ENCODE measurements at regions not wholly inside any gene's neighbourhood (a gene's known extent, or its start where the extent isn't known, plus 50 kb on each side); places are given as distances from the start of the nearest gene placed in this dataset.

DNA sequence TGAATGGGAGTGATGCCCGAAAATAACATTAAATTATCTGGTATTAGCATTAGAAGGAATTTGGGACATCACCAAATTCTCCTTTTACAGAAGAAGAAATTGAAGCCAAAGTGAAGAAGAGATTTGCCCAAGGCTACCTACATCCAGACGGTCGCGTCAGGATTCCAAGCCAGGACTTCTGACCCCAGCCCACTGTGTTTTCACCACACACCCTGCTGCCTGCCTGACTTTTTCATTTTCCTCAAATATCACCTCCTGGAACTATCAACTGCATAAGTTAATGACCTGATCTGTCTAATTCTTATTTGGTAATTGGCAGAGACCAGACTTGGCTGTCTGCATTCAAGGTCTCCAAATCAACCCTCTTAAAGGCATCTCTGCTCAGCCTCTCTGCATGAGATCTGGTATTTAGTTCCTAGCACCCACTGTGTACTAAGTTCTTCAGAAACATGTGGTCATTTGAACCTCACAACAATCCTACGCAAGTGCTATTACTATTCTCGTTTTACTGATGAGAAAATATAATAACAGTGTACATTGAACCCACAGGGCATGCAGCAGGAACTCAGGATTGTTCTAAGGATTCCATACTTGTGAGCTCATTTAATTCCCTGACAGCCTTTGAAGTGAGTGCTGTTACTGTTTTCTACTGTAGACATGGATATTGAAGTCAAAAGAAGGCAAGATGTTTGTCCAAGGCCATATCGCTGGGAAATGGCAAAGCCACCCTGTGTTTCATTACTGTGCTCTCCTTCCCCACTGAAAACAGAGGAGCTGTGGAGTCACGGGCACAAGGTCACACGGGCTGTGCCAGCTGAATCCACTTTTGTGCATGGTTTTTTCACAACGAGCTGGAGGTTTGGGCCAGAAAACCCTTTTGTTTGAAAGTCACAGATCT, 195.2 kb upstream of the C1QTNF7 start:
- DNase-seq: no peak

DNA sequence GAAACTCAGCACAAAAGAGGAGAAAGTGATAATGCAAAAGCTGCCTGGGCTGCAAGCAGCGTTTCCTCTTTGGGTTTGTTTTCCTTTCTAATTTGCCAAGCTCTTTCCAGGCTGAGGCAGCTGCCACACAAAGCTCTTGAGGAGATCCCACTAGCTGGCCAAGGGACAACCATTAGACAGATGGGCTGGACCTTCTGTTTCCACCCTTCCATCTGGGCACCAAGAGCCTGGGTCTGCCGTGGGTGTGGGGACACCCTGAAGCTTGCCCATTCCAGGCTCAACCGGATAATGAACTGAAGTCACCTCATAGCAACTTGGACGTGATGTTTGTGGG, 194.6 kb upstream of the C1QTNF7 start:
- DNase-seq: no peak

DNA sequence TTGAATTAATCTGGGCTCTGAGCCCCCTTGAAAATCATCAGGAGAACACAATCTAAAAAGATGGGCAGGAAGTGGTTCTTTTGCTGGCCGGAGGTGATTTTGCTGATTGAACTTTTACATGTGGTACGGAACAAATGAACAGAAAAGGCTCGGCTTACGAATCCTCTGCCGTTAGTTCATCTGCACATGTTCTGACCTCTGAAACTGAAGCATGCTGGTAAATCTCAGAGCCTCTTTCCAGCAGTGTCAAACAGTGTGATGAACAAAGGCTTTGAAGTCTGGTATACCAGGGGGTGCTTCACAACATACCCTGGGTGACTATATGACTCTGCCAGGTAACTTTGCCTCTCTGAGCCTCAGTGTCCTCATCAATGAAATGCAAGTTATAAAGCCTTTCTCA, 194.2 kb upstream of the C1QTNF7 start:
- no peak for DNase-seq

DNA sequence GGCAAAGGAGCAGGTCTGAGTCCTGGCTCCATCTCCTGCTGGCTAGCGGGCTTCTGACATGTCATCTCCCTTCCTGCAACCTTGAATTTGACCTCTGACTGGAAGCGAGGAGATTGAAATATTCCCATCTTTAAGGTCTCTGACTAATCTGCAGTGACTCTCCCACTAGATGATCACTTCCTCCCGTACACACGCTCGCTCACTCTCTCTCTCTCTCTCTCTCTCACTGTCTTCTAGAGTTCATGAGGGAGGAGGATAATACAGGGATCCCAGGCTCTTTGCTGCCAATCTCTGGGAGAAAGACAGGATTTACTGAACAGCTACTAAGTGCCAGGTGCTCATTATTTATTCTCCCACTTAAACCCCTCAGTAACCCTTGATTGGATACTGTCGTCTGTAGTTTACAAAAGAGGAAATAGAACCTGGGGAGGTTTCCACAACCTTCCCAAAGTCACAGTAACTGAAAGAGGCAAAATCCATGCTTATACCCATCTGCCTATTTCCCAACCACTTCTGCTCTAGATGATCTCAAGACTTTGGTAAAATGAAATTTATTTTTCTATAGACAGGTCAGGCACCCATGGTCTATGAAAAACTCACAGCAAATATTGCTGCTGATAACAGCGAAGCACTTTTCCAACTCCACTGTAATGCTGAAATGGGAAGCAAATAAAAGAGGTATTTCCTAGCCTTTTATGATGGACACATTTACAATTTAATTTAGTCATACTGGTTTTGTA, 193.5 kb upstream of the C1QTNF7 start:
- no peak for DNase-seq

DNA sequence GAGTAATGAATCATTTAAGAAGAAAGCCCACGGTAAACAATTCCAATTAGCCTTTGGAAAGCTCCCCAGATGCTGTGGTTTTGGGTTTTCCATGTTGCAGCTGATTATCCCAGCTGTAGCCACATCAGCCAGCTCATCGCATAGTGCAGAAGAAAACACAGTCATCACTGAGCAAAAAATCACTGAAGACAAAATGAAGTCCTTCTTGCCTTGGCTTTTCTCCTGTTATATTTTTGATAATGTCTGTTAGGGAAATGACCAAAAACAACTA, 193.0 kb upstream of the C1QTNF7 start:
- DNase-seq: no peak

DNA sequence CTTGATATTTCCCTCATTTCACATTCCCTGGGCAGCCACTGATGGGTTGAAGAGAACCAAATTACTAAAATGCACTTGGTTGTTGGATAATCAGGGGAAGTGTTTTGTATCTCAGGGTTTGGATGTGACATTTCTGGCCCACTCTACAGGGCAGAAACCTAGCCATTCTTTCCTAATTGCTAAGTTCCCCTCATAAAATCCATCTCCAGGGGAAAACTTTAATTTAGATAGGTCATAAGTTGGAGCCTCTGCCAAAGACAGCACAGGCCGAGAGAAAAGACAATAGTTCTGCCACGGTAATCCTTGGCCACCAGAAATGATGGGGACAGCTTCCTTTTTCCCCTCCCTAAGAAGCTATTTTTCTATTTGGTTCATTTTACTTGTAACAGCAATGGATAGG, 192.7 kb upstream of the C1QTNF7 start:
- DNase-seq: no peak

DNA sequence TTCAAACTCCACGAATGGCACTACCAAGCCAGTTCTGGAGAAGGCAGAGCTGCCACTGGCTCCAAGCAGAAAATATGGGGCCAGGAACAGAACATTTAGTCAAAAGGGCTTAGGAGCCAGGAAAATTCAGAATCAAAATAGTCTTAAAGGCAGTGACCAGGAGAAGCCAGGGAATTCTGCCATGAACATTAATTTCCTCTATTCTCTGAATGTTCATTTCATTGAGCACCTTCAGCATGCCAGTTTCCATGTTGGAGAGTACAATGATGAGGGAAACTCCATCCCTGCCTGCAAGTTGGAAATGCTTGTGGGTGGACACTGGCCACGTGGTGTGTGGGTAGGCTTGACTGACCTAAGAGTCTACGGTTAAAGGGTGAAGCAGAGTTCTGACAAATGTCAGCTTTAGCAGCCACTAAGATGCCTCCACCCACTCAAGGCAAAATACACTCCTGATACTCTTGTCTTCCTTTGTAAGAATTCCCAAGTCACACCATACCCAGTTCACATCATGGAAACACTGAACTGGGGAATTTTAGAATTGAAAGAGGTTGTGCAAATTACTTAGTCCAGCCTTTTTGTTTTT, 190.1 kb upstream of the C1QTNF7 start:
- no peak for DNase-seq

DNA sequence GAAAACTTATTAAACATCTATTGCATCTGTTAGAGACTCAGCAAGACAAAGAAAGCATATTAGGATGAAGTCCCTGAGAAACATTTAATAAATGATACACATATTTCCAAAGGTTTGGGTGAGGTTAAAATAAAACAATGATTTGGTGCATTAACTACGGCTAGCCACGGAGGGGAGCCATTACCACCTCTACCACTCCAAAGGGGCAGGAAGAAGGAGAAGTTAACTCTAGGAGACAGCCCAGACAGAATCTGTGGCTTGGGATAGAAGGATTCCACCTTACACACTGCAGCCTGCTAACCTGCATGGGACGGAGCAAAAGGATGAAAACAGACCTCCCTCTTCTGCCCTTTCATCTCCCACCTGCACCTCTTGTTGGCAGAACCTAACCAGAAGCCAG, 189.1 kb upstream of the C1QTNF7 start:
- DNase-seq: no peak

DNA sequence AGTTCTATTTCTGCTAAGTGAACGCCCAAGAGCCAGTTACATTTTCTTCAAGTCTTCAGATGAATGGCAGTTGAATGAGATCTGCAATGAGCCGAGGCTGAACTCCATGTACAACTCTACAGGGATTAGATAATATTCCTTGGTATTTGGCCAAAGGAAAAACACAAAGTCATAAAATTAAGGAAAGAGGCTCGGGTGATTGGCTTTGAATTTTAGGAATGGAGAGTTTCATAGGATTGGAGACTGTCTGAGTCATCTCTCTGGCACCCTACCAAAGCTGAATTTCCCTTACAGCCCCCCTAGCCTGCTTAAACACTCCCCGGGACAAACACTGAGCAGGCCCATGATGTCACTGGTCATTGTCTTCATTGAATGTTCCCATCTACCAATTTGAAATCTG, 188.0 kb upstream of the C1QTNF7 start:
- DNase-seq: no peak

DNA sequence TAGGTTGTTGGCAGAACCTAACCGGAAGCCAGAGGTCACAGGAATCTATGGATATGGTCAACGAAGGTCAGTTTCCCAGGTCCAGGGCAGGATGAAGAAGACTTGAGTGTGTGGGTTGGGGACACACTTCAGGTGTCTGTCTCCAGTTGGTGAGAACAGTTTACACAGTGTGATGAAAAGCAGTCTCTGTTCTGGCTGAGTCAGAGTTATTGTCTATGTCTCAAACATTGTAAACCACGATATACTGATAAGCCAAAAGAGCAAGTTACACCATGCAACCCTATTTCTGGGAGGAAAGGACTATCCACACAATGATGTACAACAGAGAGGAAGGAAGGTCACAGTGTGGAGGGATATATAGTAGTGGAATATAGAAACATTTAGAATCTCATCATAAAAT, 187.1 kb upstream of the C1QTNF7 start:
- DNase-seq: no peak

DNA sequence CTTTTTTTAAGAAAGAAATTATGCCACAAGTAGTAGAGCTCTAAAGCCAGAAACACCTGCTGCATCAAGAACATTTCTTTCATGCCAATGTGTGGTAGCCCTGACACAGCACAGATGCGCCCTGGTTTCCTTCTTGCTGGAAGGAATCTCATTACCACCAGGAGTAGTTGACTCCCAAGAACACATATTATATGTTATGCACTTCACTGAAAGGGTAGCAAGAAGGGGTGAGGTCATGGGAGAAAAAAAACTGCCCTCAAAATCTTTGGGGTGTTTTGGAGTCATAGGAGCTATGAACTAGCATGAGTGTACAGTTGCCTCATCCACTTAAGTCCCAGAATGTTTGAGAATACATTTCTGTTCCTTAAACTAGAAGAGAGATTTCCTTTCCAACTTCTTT, 185.8 kb upstream of the C1QTNF7 start:
- no peak for DNase-seq

DNA sequence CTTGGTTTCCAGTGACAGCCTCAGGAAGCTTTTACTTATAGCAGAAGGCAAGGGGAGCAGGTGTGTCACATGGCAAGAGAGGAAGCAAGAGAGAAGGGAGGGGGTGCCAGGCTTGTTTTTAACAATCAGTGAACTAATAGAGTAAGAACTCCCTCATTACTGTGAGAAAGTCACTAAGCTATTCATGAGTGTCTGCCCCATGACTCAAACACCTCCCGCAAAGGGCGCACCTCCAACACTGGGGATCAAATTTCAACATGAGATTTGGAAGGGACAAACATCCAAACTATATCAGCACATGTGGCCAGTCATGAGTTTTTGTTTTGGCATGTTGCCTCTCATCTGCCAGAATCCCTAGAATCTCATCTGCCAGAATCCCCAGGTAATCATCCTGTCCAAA, 183.5 kb upstream of the C1QTNF7 start:
- no peak for DNase-seq

DNA sequence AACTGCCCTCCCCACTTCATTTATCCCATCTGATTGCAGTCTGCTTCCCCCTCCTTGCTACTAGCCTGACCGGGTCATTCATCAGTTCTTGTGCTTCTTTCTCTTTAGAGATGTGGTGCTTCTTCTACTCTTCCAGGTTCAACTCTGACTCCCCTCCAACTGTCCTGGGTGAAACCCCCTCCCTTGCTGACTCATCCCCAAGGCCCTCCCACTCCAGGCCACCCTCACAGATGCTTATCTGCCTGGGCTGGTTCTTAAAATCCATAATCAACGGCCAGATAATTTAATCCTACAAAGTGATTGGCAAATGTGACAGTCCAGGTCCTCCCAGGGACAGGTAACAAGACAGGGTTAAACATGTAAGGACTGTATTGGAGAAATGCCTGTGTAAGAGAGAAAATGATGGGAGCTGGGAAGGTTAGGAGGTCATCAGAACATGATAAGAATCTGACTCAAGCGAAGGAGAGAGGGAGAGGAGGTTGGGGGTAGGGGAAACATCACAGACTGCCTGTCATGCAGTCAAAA, 182.8 kb upstream of the C1QTNF7 start:
- DNase-seq: no peak

DNA sequence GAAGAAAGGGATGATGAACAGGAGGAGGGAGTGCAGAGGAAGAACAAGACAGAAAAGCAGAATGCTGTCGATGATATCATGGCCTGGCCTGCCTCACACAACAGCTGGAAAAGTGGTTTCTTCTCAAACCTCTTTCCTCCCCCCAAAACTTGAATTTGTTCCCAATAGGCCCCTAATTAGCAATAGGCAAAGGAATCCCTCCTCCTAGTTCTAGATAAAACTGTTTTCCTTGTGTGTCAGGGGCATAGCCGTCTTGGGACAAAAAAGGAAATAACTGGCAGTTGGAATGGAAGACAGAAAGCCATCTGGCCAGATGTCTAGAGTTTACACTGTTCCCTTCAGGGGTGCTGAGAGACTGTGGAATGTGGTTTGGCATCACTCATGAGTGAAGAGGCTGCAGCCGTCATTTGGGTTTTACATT, 177.8 kb upstream of the C1QTNF7 start:
- no peak for DNase-seq

DNA sequence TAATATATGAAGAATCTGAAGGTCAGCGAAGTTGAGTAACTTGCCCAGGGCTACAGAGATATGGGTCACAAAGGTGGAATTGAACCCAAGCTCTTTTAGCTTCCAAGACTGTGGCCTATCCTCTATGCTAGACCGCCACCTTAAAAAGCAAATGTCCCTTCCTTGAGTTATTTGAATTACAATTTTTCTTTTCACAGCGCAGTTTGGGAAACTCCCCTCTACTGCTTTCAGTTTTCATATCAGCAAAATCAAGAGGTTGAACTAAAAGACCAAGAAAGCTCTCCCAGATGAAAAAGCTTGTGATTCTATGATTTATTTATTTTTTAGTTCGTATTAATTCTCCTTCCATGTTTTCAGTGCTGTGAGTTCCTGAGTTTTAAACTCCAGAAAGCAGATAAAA, 174.5 kb upstream of the C1QTNF7 start:
- no peak for DNase-seq

DNA sequence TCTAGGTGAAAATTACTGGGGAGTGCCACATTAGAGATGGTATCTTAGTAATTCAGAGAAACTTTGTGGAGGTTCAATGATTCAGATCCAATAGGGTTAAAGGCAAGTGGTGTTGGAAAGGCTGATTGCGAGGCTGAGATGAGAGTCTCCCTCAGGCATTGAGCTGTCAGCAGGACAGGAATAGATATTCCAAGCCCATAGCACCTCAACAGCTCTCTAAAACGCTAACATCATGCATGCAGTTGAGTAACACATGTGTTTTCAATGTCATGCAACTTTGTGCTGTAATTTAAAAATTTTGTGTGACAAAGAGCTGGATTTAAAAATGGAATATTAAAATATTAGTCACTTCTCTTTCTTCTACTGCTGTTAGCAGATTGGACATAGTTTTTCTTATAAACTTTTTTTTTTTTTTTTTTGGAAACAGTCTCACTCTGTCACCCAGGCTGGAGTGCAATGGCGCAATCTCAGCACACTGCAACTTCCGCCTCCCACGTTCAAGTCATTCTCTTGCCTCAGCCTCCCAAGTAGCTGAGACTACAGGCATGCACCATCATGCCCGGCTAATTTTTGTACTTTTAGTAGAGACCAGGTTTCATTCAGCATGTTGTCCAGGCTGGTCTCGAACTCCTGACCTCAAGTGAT, 173.5 kb upstream of the C1QTNF7 start:
- no peak for DNase-seq

DNA sequence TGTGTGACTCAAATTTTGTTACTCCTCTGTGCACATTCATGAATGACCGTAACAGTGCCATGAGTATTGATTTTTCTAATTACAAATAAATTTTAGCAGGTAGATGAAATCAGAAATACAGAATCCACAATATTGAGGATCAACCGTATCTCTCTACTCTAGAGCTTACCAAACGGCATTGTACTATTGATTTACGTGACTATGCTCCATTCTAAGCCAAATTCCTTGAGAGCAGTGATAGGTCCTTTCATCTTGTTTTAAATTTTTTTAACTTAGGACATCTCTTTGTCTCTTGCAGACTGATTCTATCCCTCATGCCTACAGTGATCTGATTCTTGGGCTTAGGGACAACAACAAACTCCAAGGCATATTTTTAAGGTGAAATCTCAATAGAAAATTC, 172.3 kb upstream of the C1QTNF7 start:
- no peak for DNase-seq

DNA sequence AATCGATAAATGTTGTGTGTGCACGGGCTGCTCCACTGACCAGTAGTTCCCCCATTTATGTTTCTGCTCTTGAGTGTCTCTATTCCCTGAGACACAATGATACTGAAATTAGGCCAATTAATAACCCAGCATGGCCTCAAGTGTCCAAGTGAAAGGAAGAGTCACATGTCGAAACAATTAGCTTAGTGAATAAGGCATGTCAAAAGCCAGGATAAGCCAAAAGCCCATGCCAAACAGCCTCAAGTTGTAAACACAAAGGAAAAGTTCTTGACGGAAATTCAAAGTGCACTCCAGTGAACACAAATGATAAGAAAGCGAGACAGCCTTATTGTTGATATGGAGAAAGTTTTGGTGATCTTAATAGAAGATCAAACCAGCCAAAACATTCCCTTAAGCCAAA, 167.1 kb upstream of the C1QTNF7 start:
- DNase-seq: no peak

DNA sequence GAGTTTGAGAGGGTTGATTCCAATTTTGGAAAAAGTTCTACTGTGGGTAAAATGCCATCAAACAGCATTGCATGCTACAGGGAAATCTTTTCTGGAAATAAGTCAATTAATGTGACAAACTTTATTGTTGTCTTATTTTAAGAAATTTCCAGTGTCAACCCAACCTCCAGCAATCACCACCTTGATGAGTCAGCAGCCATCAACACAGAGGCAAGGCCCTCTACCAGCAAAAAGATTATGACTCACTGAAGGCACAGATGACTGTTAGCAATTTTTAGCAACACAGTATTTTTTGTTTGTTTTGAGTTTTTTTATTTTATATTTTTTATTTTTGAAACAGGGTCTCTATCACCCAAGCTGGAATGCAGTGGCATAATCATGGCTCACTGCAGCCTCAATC, 165.4 kb upstream of the C1QTNF7 start:
- DNase-seq: no peak

DNA sequence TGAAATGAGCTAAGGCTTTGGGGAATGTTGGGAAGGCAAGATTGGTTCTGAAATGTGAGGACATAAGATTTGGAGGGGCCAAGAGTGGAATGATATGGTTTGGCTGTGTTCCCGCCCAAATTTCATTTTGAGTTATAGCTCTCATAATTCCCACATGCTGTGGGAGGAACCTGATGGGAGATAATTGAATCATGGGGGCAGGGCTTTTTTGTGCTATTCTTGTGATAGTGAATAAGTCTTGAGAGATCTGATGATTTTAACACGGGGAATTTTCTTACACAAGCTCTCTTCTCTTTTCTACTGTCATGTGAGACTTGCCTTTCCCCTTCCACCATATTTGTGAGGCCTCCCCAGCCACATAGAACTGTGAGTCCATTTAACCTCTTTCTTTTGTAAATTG, 157.6 kb upstream of the C1QTNF7 start:
- no peak for DNase-seq

DNA sequence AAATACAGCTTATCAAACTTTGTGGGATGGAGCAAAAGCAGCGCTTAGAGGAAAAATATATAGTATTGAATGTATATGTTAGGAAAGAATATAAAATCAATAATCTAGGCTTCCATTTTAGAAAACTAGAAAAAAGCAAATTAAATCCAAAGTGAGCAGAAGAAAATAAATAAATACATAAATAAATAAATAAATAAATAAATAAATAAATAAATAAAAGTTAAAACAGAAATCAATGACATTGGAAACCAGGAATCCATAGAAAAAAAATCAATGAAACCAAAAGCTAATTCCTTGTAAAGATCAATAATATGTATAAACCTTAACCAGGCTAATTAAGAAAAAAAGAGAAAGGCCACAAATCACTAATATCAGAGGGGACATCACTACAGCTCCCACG, 141.8 kb upstream of the C1QTNF7 start:
- no peak for DNase-seq

DNA sequence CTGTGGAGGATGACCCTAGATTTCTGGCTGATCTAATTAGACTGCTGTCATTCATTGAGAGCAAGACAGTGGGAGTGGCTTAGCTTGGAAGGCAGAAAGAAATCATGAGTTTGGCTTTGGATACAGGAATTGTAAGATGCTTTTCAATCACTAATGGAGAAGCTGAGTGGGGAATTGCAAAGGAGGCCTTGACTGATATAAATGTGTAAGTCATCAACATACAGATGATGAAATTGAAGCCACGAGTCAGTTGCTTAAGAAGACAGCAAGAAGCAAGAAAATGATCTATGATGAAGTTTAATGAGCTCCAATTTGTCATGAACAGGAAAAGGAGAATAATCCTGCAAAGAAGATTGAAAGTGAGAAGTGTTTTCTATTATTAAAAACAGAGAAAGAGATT, 136.7 kb upstream of the C1QTNF7 start:
- DNase-seq: no peak

DNA sequence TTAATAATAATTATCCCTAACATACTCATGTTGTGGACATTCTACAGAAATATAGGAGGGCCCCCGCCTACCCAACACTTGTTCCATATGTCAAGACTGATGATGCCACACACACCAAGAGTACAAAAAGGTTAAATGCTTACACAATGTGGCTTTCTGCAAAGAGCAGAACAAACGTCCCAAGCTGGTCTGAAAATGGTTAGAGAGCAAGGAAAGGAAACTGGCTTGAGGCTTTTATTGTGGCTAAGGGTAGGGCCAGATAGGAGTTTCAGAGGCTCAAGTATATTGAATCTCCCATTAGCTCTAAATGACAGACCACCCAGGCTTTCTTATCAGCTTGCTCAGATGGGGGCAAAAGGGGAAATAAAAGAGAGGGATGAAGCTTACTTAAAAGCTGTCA, 134.1 kb upstream of the C1QTNF7 start:
- no peak for DNase-seq

DNA sequence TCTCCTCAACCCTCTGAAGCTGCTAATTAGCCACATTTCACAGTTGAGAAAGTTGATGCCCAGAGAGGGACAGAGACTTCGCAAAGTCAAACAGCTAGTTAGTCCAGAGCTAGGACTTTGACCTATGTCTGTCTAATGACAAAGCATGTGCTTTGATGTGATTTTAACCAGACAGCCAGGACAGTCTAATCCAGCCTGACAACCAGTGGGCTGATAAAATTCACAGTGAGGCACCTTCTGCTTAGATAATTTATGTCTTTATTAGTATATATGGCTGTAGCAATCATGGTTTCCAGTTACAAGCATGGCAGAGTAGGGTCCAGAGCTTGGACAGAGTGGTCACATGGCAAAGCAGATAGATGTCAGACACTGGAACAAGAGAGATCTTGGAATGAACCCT, 133.6 kb upstream of the C1QTNF7 start:
- DNase-seq: no peak

Data from activated effector memory CD4-positive, alpha-beta T cell treated with anti-CD3 and anti-CD28 coated beads, Interleukin-2, amount 50 U/mL, for 16 hours (primary cell).